ENCODE measurements at regions not wholly inside any gene's neighbourhood (a gene's known extent, or its start where the extent isn't known, plus 50 kb on each side); places are given as distances from the start of the nearest gene placed in this dataset.

GRCh38 chr2:83115155-83115554 is 1343.9 kb downstream of the SUCLG1 start:
- TF ChIP-seq, protein P1, sequence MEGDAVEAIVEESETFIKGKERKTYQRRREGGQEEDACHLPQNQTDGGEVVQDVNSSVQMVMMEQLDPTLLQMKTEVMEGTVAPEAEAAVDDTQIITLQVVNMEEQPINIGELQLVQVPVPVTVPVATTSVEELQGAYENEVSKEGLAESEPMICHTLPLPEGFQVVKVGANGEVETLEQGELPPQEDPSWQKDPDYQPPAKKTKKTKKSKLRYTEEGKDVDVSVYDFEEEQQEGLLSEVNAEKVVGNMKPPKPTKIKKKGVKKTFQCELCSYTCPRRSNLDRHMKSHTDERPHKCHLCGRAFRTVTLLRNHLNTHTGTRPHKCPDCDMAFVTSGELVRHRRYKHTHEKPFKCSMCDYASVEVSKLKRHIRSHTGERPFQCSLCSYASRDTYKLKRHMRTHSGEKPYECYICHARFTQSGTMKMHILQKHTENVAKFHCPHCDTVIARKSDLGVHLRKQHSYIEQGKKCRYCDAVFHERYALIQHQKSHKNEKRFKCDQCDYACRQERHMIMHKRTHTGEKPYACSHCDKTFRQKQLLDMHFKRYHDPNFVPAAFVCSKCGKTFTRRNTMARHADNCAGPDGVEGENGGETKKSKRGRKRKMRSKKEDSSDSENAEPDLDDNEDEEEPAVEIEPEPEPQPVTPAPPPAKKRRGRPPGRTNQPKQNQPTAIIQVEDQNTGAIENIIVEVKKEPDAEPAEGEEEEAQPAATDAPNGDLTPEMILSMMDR (IDR thresholded peaks at IDR 0.05) = no peak
- TF ChIP-seq PBX3 (IDR thresholded peaks at IDR 0.05) = no peak
